IMR-90 (cell line): ENCODE measurements at regions not wholly inside any gene's neighbourhood (a gene's known extent, or its start where the extent isn't known, plus 50 kb on each side); places are given as distances from the start of the nearest gene placed in this dataset.

Experiments
- ATAC-seq: fragments of 200-7000 bp; cut with Tn5 transposase; 2 replicates; pipeline ENCODE4 v1.9.1; 2020; ENCODE audit warnings: low read depth, mild to moderate bottlenecking, moderate library complexity
- BruUV-seq: library from RNA; stranded (reverse); fragments of 400-500 nt; replicated peaks from 2 replicates; lab custom pipeline; 2021; lab: Mats Ljungman, UMichigan
- CTCF ChIA-PET: fragments of 300-600 bp; formaldehyde crosslinking; extraction: SDS; loops from one replicate; lab custom pipeline; 2021; ENCODE audit warnings: antibody characterized with exemption; lab: Yijun Ruan, JAX
- POLR2A ChIA-PET: fragments of 300-600 bp; sonication (Branson Sonifier 250); formaldehyde crosslinking; loops from one replicate; lab custom pipeline; 2022; ENCODE audit warnings: antibody characterized with exemption; ENCODE audit not compliant: unreplicated experiment; lab: Charles Lee
- DNase-seq: peaks from one replicate; pipeline ENCODE4 v3.0.0; 2013
- H2AFZ ChIP-seq: replicated peaks from 2 replicates; pipeline ENCODE3; 2013; ENCODE audit warnings: low read length, mild to moderate bottlenecking; ENCODE audit not compliant: poor library complexity
- H2AK5ac ChIP-seq: 2 replicates; pipeline ENCODE4 v1.6.1; 2013; ENCODE audit warnings: low read depth, low read length, inconsistent platforms
- H2AK9ac ChIP-seq: replicated peaks from 2 replicates; pipeline ENCODE3; 2013; ENCODE audit warnings: mild to moderate bottlenecking, low read depth, low read length, moderate library complexity; ENCODE audit not compliant: poor library complexity
- H2BK120ac ChIP-seq: 2 replicates; pipeline ENCODE4 v1.6.1; 2013; ENCODE audit warnings: low read depth, low read length, inconsistent platforms
- H2BK15ac ChIP-seq: 3 replicates; pipeline ENCODE4 v1.6.1; 2013; ENCODE audit warnings: low read depth, low read length, inconsistent platforms
- H2BK20ac ChIP-seq: 2 replicates; pipeline ENCODE4 v1.6.1; 2013; ENCODE audit warnings: low read depth, mild to moderate bottlenecking, inconsistent platforms, low read length, moderate library complexity
- H2BK5ac ChIP-seq: 2 replicates; pipeline ENCODE4 v1.6.1; 2013; ENCODE audit warnings: mild to moderate bottlenecking, low read depth, low read length, inconsistent platforms; ENCODE audit not compliant: poor library complexity, severe bottlenecking
- H3K14ac ChIP-seq: replicated peaks from 2 replicates; pipeline ENCODE4 v1.6.1; 2013; ENCODE audit warnings: low read depth, low read length, inconsistent platforms
- H3K18ac ChIP-seq: 2 replicates; pipeline ENCODE4 v1.6.1; 2013; ENCODE audit warnings: low read depth, low read length, control low read depth
- H3K23ac ChIP-seq: 2 replicates; pipeline ENCODE4 v1.6.1; 2013; ENCODE audit warnings: low read depth, low read length, inconsistent platforms
- H3K27ac ChIP-seq: 2 replicates; pipeline ENCODE4 v1.5.1; 2013; ENCODE audit warnings: mild to moderate bottlenecking, control low read depth, low read length; ENCODE audit not compliant: insufficient read depth
- H3K27me3 ChIP-seq: 2 replicates; pipeline ENCODE4 v1.6.1; 2013; ENCODE audit warnings: low read length; ENCODE audit not compliant: control insufficient read depth, insufficient read depth
- H3K36me3 ChIP-seq: 2 replicates; pipeline ENCODE4 v1.6.1; 2013; ENCODE audit warnings: low read length, mixed read lengths; ENCODE audit not compliant: control insufficient read depth, insufficient read depth
- H3K4ac ChIP-seq: 2 replicates; pipeline ENCODE4 v1.6.1; 2013; ENCODE audit warnings: low read depth, low read length, inconsistent platforms
- H3K4me1 ChIP-seq: 2 replicates; pipeline ENCODE4 v1.6.1; 2013; ENCODE audit warnings: low read length, mixed read lengths; ENCODE audit not compliant: control insufficient read depth, insufficient read depth
- H3K4me2 ChIP-seq: 2 replicates; pipeline ENCODE4 v1.6.1; 2013; ENCODE audit warnings: low read depth, mild to moderate bottlenecking, control low read depth, low read length, moderate library complexity
- H3K4me3 ChIP-seq: 2 replicates; pipeline ENCODE4 v1.5.1; 2013; ENCODE audit warnings: low read depth, mild to moderate bottlenecking, control low read depth, low read length, moderate library complexity; ENCODE audit not compliant: insufficient read depth
- H3K56ac ChIP-seq: 2 replicates; pipeline ENCODE4 v1.6.1; 2013; ENCODE audit warnings: low read length, inconsistent platforms; ENCODE audit not compliant: insufficient read depth; ENCODE audit errors: extremely low read depth
- H3K79me1 ChIP-seq, 2 experiments: 2 replicates each; pipeline ENCODE4 v1.6.1; 2013; ENCODE audit warnings: low read length in 2 of 2, inconsistent platforms in 1 of 2, low read depth in 1 of 2
- H3K9ac ChIP-seq: 2 replicates; pipeline ENCODE4 v1.6.1; 2013; ENCODE audit warnings: low read depth, low read length, control low read depth
- H3K9me1 ChIP-seq: 2 replicates; pipeline ENCODE4 v1.6.1; 2013; ENCODE audit warnings: low read length, inconsistent platforms; ENCODE audit not compliant: insufficient read depth
- H3K9me3 ChIP-seq: 2 replicates; pipeline ENCODE4 v1.6.1; 2013; ENCODE audit warnings: low read length; ENCODE audit not compliant: control insufficient read depth, insufficient read depth
- H4K20me1 ChIP-seq: 2 replicates; pipeline ENCODE4 v1.6.1; 2013; ENCODE audit warnings: low read length, inconsistent platforms; ENCODE audit not compliant: insufficient read depth
- H4K5ac ChIP-seq: 2 replicates; pipeline ENCODE4 v1.6.1; 2013; ENCODE audit warnings: mild to moderate bottlenecking, low read depth, low read length, control low read depth
- H4K8ac ChIP-seq, 2 experiments: 2 replicates each; pipeline ENCODE4 v1.6.1; 2013; ENCODE audit warnings: low read depth in 2 of 2, low read length in 2 of 2, control low read depth in 1 of 2, inconsistent platforms in 1 of 2
- H4K91ac ChIP-seq: 2 replicates; pipeline ENCODE4 v1.6.1; 2013; ENCODE audit warnings: low read depth, low read length, inconsistent platforms; ENCODE audit not compliant: insufficient read depth
- BHLHE40 ChIP-seq: fragments of 150-350 bp; IDR thresholded peaks from 2 replicates; pipeline ENCODE4 v1.6.1; 2016; ENCODE audit warnings: mild to moderate bottlenecking, low read depth, low read length
- CEBPB ChIP-seq: IDR thresholded peaks from 2 replicates; pipeline ENCODE4 v1.6.1; 2012; ENCODE audit warnings: low read depth, low read length, improper control_type of control experiment
- CHD1 ChIP-seq: IDR thresholded peaks from 2 replicates; pipeline ENCODE4 v1.6.1; 2012; ENCODE audit warnings: low read depth, low read length, improper control_type of control experiment
- CTCF ChIP-seq: conservative IDR thresholded peaks from 2 replicates; pipeline ENCODE4 v1.5.1; 2012; ENCODE audit warnings: mild to moderate bottlenecking, low read depth, low read length, improper control_type of control experiment
- ELK1 ChIP-seq: fragments of 150-350 bp; IDR thresholded peaks from 2 replicates; pipeline ENCODE4 v1.6.1; 2016; ENCODE audit warnings: low read depth, mild to moderate bottlenecking, low read length, moderate library complexity, borderline replicate concordance
- MAFK ChIP-seq: IDR thresholded peaks from 2 replicates; pipeline ENCODE4 v1.6.1; 2012; ENCODE audit warnings: low read depth, low read length, improper control_type of control experiment
- NFE2L2 ChIP-seq: fragments of 150-350 bp; IDR thresholded peaks from 2 replicates; pipeline ENCODE4 v1.6.1; 2016; ENCODE audit warnings: low read depth, mild to moderate bottlenecking, low read length
- RAD21 ChIP-seq: IDR thresholded peaks from 2 replicates; pipeline ENCODE4 v1.6.1; 2012; ENCODE audit warnings: low read length, improper control_type of control experiment
- RCOR1 ChIP-seq: IDR thresholded peaks from 2 replicates; pipeline ENCODE4 v1.6.1; 2012; ENCODE audit warnings: mild to moderate bottlenecking, low read length, improper control_type of control experiment; ENCODE audit not compliant: insufficient replicate concordance
- SMC3 ChIP-seq: fragments of 150-350 bp; IDR thresholded peaks from 2 replicates; pipeline ENCODE4 v1.6.1; 2016; ENCODE audit warnings: low read depth, mild to moderate bottlenecking, antibody characterized with exemption, low read length, moderate library complexity
- USF2 ChIP-seq: fragments of 150-350 bp; IDR thresholded peaks from 2 replicates; pipeline ENCODE4 v1.6.1; 2017; ENCODE audit warnings: mild to moderate bottlenecking, antibody characterized with exemption, low read length, low read depth
- WGBS, 2 experiments: methylation state at CpG; one replicate each; pipeline versions ENCODE4 v1.1.5 to v1.1.7; 2013; ENCODE audit warnings: missing lambda C conversion rate in 2 of 2; ENCODE audit not compliant: insufficient read length in 1 of 2; ENCODE audit errors: extremely low coverage in 2 of 2; 5-methylcytosine and 5-hydroxymethylcytosine counted together
- dilution Hi-C: fragments of 300-500 bp; cut with HindIII; formaldehyde crosslinking; loops from one replicate; pipeline ENCODE4 v1.14.3; 2018; ENCODE audit warnings: low sequenced_read_pairs; ENCODE audit not compliant: unreplicated experiment
- in situ Hi-C: fragments of 300-500 bp; cut with MboI; formaldehyde crosslinking; loops from 3 replicates; pipeline ENCODE4 v1.14.3; 2019; ENCODE audit warnings: low sequenced_read_pairs, inconsistent platforms, mixed read lengths
- intact Hi-C: fragments of 100-400 bp; cut with micrococcal nuclease; formaldehyde crosslinking; loops from 2 replicates; pipeline ENCODE4 v1.10.0; 2022

GRCh38 chr6:48553467-48554189 lies 442.6 kb upstream of the PTCHD4 start:
- Histone ChIP-seq H3K14ac (no peak overlapping the region), H3K18ac (no peak overlapping the region), H2AK9ac (no peak overlapping the region), H3K9me1 (no peaks in the 10 kb centered on the region), H4K20me1 (no peaks in the 10 kb centered on the region), H2BK5ac (no peak overlapping the region), H2BK120ac (no peak overlapping the region), H3K27ac (no peak overlapping the region), H3K79me1 (no peaks in the 10 kb centered on the region), H3K9ac (no peak overlapping the region), H3K4ac (no peak overlapping the region), H3K4me3 (no peak overlapping the region), H4K91ac (no peak overlapping the region), H2AK5ac (no peak overlapping the region), H2BK20ac (no peak overlapping the region), H3K23ac (no peak overlapping the region), H3K56ac (no peak overlapping the region), H3K9me3 (no peaks in the 10 kb centered on the region), H2BK15ac (no peak overlapping the region), H3K4me1 (no peaks in the 10 kb centered on the region), H4K8ac (no peak overlapping the region), H4K5ac (no peak overlapping the region), H3K27me3 (no peaks in the 10 kb centered on the region), H3K36me3 (no peaks in the 10 kb centered on the region), H2AFZ (no peak overlapping the region), H3K4me2 (no peak overlapping the region)
- in situ Hi-C loops: no loop called here
- POLR2A ChIA-PET: no interaction called here
- BruUV-seq: no TSS peak
- intact Hi-C loops: no loop called here
- ATAC-seq (no peak), DNase-seq (no peak)
- CTCF ChIA-PET: no interaction called here
- dilution Hi-C loops: no loop called here
- no CpG with 5 or more reads among the region's 1 CpG for WGBS, 2 experiments
- TF ChIP-seq CTCF: no peak
- no peak for TF ChIP-seq USF2
- TF ChIP-seq BHLHE40: no peak
- TF ChIP-seq MAFK: no peak
- TF ChIP-seq NFE2L2: no peak
- no peak for TF ChIP-seq SMC3
- no peak for TF ChIP-seq ELK1
- no peak for TF ChIP-seq RCOR1
- TF ChIP-seq RAD21: no peak
- TF ChIP-seq CHD1: no peak
- TF ChIP-seq CEBPB: no peak
